Subcutaneous abdominal adipose tissue (tissue), 5 donors: ENCODE measurements at regions not wholly inside any gene's neighbourhood (a gene's known extent, or its start where the extent isn't known, plus 50 kb on each side); places are given as distances from the start of the nearest gene placed in this dataset.
"Not testable (repeated sequence)": the region's sequence is repeated elsewhere in the genome, so short reads cannot be mapped to it uniquely, and the experiment has no call there.

Source experiments
- H3K27ac ChIP-seq: one replicate; pipeline ENCODE4 v1.7.0; 2013; ENCODE audit warnings: low read depth, mild to moderate bottlenecking, inconsistent platforms, low read length, moderate library complexity
- H3K27me3 ChIP-seq, 5 donors: one replicate each; pipeline ENCODE4 v1.7.0; 2013; ENCODE audit warnings: low read length in 5 of 5, inconsistent platforms in 1 of 5; ENCODE audit not compliant: control insufficient read depth in 5 of 5, insufficient read depth in 4 of 5
- H3K36me3 ChIP-seq, 5 donors: one replicate each; pipeline ENCODE4 v1.7.0; 2013; ENCODE audit warnings: low read length in 5 of 5; ENCODE audit not compliant: control insufficient read depth in 5 of 5, insufficient read depth in 5 of 5
- H3K4me1 ChIP-seq, 5 donors: one replicate each; pipeline ENCODE4 v1.7.0; 2013; ENCODE audit warnings: low read length in 5 of 5, mild to moderate bottlenecking in 3 of 5, moderate library complexity in 1 of 5; ENCODE audit not compliant: control insufficient read depth in 5 of 5, insufficient read depth in 5 of 5
- H3K4me3 ChIP-seq, 5 donors: one replicate each; pipeline ENCODE4 v1.7.0; 2013; ENCODE audit warnings: low read length in 5 of 5, low read depth in 1 of 5
- H3K9ac ChIP-seq, 5 donors: one replicate each; pipeline ENCODE4 v1.7.0; 2013; ENCODE audit warnings: low read length in 5 of 5, mild to moderate bottlenecking in 4 of 5, moderate library complexity in 3 of 5
- H3K9me3 ChIP-seq, 5 donors: one replicate each; pipeline ENCODE4 v1.7.0; 2013; ENCODE audit warnings: low read length in 5 of 5; ENCODE audit not compliant: control insufficient read depth in 5 of 5
- donor health status: healthy.
- donor health status: healthy.
- donor health status: healthy.
- donor health status: healthy.
- donor health status: healthy.

DNA sequence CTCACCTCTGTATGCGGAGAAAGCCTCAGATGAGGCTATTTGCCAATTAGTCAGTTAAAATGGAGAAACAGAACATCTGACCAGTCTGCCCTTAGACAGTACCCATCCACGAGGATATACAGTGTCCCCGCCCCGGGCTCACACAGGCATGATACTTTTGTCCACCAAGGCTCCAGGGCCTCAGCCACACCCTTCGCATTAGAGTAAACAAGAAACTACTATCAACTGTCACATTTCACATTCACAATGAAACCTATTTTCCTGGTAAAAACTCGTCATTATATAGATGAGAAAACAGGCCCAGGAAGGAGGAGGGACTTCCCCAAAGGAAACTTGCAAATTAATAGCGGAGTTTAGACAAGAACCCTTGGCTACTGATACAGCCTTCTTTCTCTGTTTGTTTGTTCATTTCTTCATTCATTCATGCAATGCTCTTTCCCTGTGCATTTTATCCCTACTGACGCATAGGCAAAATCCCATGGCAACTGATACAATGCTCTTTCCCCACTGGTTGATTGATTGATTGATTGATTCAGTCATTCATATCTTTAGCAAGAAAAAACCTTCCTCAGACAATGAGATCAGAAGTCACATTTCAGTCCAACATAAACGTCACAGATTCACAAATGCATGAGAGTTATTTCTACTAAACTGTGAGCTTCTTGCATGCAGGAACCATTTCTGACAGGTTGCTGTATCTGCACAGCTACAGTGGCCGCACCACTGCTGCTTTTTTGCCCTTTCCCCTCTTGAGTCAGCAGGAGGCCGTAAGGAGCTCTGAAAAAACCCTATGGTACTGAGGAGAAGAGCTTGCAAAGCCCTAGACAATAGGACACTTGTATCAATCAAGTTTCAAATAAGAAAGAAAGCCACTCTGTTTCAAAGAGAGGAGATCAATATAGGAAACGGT is 777.1 kb downstream of the RNF144A start:
- no peak overlapping the region for H3K9ac ChIP-seq

DNA sequence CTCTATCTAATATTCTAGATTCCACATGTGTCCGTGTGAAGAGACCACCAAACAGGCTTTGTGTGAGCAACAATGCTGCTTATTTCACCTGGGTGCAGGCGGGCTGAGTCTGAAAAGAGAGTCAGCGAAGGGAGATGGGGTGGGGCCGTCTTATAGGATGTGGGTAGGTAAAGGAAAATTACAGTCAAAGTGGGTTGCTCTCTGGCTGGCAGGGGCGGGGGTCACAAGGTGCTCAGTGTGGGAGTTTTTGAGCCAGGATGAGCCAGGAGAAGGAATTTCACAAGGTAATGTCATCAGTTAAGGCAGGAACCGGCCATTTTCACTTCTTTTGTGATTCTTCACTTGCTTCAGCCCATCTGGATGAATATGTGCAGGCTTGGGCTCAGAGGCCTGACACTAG is 779.3 kb downstream of the RNF144A start:
- not testable (repeated sequence) for H3K4me3 ChIP-seq, H3K27me3 ChIP-seq, H3K9me3 ChIP-seq, H3K4me1 ChIP-seq, H3K9ac ChIP-seq, H3K27ac ChIP-seq, H3K36me3 ChIP-seq

More for the DNA sequence above, 777.1 kb downstream of the RNF144A start:
- H3K27ac ChIP-seq = no peak overlapping the region
- no peaks in the 10 kb centered on the region for H3K36me3 ChIP-seq
- peaks cover 0 to 8% (median 4%) of the 10 kb centered on the region in 5 donors for H3K4me1 ChIP-seq
- no peaks in the 10 kb centered on the region for H3K9me3 ChIP-seq
- no peak overlapping the region for H3K4me3 ChIP-seq
- H3K27me3 ChIP-seq = no peaks in the 10 kb centered on the region

DNA sequence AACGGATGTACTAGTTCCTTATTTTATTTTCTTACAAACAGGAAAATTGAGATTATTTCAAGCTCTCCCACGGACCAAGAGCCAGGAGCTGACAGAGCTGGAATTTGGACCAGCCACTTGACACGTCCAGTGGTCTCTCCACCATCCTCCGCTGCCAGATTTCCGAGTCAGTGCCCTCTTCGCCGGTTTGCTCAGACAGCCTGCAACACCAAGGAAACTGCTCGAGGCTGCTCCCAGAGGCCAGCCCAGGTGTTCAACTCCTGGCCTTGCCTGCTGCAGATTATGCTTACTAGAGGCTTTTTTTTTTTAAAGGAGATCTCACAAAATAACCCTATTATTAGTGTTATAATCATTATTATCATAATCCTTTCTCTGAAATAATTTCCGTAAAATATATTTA is 779.8 kb downstream of the RNF144A start:
- no peaks in the 10 kb centered on the region for H3K27me3 ChIP-seq
- no peaks in the 10 kb centered on the region for H3K9me3 ChIP-seq
- H3K9ac ChIP-seq = no peak overlapping the region
- H3K4me1 ChIP-seq = peaks cover 0 to 8% (median 4%) of the 10 kb centered on the region in 5 donors
- no peak overlapping the region for H3K27ac ChIP-seq
- H3K4me3 ChIP-seq = no peak overlapping the region
- H3K36me3 ChIP-seq = no peaks in the 10 kb centered on the region

- Histone ChIP-seq H3K36me3 (no peaks in the 10 kb centered on the region), H3K4me3 (no peak overlapping the region), H3K9ac (no peak overlapping the region), H3K9me3 (no peaks in the 10 kb centered on the region), H3K27me3 (no peaks in the 10 kb centered on the region), H3K4me1 (no peaks in the 10 kb centered on the region), H3K27ac (no peak overlapping the region)
Observed at GRCh38 chr2:7701791-7702190, 784.6 kb downstream of the RNF144A start.

- no peaks in the 10 kb centered on the region for H3K36me3 ChIP-seq
- no peaks in the 10 kb centered on the region for H3K9me3 ChIP-seq
- no peaks in the 10 kb centered on the region for H3K4me1 ChIP-seq
- H3K9ac ChIP-seq = no peak overlapping the region
- H3K4me3 ChIP-seq = no peak overlapping the region
- no peaks in the 10 kb centered on the region for H3K27me3 ChIP-seq
- no peak overlapping the region for H3K27ac ChIP-seq
Observed at GRCh38 chr2:7703048-7703447, 785.8 kb downstream of the RNF144A start.

DNA sequence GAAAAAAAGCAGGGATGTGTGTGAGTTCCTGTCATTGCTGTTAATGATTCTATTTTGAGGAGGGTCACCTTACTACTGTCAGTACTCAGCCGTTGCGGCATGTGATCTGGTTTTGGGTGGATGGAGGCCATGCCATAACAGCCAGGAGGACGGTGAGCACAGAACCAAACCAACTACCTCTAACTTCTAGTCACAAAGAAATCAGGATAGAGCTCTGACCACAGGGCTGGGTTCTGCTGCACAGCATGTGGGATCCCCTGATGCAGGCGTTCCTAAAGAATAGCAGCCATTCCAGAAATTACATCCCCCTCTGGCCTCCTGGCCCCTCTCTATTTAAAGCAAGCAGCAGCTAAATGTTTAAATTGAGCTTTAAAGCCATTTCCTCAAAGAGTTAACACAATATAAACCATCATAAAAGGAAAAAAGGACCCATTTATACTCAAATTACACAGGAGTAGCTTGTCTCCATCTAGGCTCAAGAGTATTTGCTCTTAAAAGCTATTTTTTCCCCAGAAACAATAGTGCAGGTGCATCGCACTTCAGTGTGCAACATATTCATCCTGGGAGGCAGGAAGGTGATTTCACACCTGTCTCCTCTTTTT is 786.4 kb downstream of the RNF144A start:
- H3K9ac ChIP-seq = no peak overlapping the region
- no peaks in the 10 kb centered on the region for H3K36me3 ChIP-seq
- H3K4me1 ChIP-seq = no peaks in the 10 kb centered on the region
- H3K9me3 ChIP-seq = no peaks in the 10 kb centered on the region
- no peaks in the 10 kb centered on the region for H3K27me3 ChIP-seq
- H3K27ac ChIP-seq = no peak overlapping the region
- no peak overlapping the region for H3K4me3 ChIP-seq

GRCh38 chr2:7704296-7704865 is 787.2 kb downstream of the RNF144A start:
- H3K4me3 ChIP-seq = no peak overlapping the region
- no peaks in the 10 kb centered on the region for H3K4me1 ChIP-seq
- H3K27me3 ChIP-seq = no peaks in the 10 kb centered on the region
- no peak overlapping the region for H3K27ac ChIP-seq
- H3K36me3 ChIP-seq = no peaks in the 10 kb centered on the region
- H3K9ac ChIP-seq = no peak overlapping the region
- H3K9me3 ChIP-seq = no peaks in the 10 kb centered on the region

GRCh38 chr2:7706791-7707190 is 789.6 kb downstream of the RNF144A start:
- no peaks in the 10 kb centered on the region for H3K4me1 ChIP-seq
- no peaks in the 10 kb centered on the region for H3K27me3 ChIP-seq
- no peaks in the 10 kb centered on the region for H3K9me3 ChIP-seq
- H3K4me3 ChIP-seq = no peak overlapping the region
- H3K36me3 ChIP-seq = no peaks in the 10 kb centered on the region
- H3K9ac ChIP-seq = no peak overlapping the region
- H3K27ac ChIP-seq = no peak overlapping the region

GRCh38 chr2:7707723-7708122 is 790.5 kb downstream of the RNF144A start:
- H3K4me1 ChIP-seq = no peaks in the 10 kb centered on the region
- no peaks in the 10 kb centered on the region for H3K27me3 ChIP-seq
- no peaks in the 10 kb centered on the region for H3K36me3 ChIP-seq
- no peaks in the 10 kb centered on the region for H3K9me3 ChIP-seq
- H3K27ac ChIP-seq = no peak overlapping the region
- no peak overlapping the region for H3K9ac ChIP-seq
- no peak overlapping the region for H3K4me3 ChIP-seq

- no peak overlapping the region for H3K4me3 ChIP-seq
- no peaks in the 10 kb centered on the region for H3K36me3 ChIP-seq
- no peaks in the 10 kb centered on the region for H3K9me3 ChIP-seq
- no peaks in the 10 kb centered on the region for H3K4me1 ChIP-seq
- H3K27me3 ChIP-seq = no peaks in the 10 kb centered on the region
- no peak overlapping the region for H3K27ac ChIP-seq
- no peak overlapping the region for H3K9ac ChIP-seq
Observed at GRCh38 chr2:7709907-7710306, 792.7 kb downstream of the RNF144A start.
